CD14-positive monocyte (primary cell): ENCODE measurements at regions not wholly inside any gene's neighbourhood (a gene's known extent, or its start where the extent isn't known, plus 50 kb on each side); places are given as distances from the start of the nearest gene placed in this dataset.

Experiments used
- DNase-seq, 3 donors: peaks; one replicate each; pipeline ENCODE4 v3.0.0-alpha.2; 2011 to 2022
- H2AFZ ChIP-seq: 2 replicates; pipeline ENCODE4 v1.6.0; 2012; ENCODE audit warnings: mild to moderate bottlenecking, low read depth, low read length, inconsistent platforms; ENCODE audit not compliant: insufficient read depth, poor library complexity, severe bottlenecking
- H3K27ac ChIP-seq, 2 donors: 1 replicate in 1 of 2; 2 replicates in 1 of 2; pipeline ENCODE4 v1.5.1; 2012 to 2013; ENCODE audit warnings: low read length in 2 of 2, control low read depth in 1 of 2, inconsistent platforms in 1 of 2, low read depth in 1 of 2, mild to moderate bottlenecking in 1 of 2
- H3K27me3 ChIP-seq, 2 donors: one replicate each; pipeline versions ENCODE4 v1.6.0 to v1.6.1; 2011 to 2013; ENCODE audit warnings: low read length in 2 of 2; ENCODE audit not compliant: control insufficient read depth in 2 of 2, insufficient read depth in 2 of 2
- H3K36me3 ChIP-seq, 2 donors: replicated peaks in 1 of 2; 1 replicate in 1 of 2; 2 replicates in 1 of 2; pipeline versions ENCODE4 v1.5.1 to v1.6.1; 2012 to 2013; ENCODE audit warnings: low read length in 2 of 2, control low read depth in 1 of 2, inconsistent platforms in 1 of 2, mild to moderate bottlenecking in 1 of 2; ENCODE audit not compliant: insufficient read depth in 2 of 2, control insufficient read depth in 1 of 2
- H3K4me1 ChIP-seq, 2 donors: 1 replicate in 1 of 2; 2 replicates in 1 of 2; pipeline versions ENCODE4 v1.5.1 to v1.6.1; 2012 to 2013; ENCODE audit warnings: low read length in 2 of 2, control low read depth in 1 of 2, inconsistent platforms in 1 of 2, mild to moderate bottlenecking in 1 of 2, moderate library complexity in 1 of 2; ENCODE audit not compliant: insufficient read depth in 2 of 2, control insufficient read depth in 1 of 2
- H3K4me2 ChIP-seq: replicated peaks from 2 replicates; pipeline ENCODE3; 2012; ENCODE audit warnings: low read length, moderate library complexity, mild to moderate bottlenecking; ENCODE audit not compliant: poor library complexity, severe bottlenecking; ENCODE audit errors: extremely low read depth
- H3K4me3 ChIP-seq, 3 experiments: fragments of 200-600 bp in 1 of 3; sonication (generic) in 1 of 3; replicated peaks in 1 of 3; 1 replicate in 2 of 3; 2 replicates in 1 of 3; pipeline ENCODE4 v1.5.1; 2011 to 2013; ENCODE audit warnings: low read length in 3 of 3, mild to moderate bottlenecking in 3 of 3, control low read depth in 2 of 3, low read depth in 2 of 3, inconsistent platforms in 1 of 3, moderate library complexity in 1 of 3
- H3K79me2 ChIP-seq: 2 replicates; pipeline ENCODE4 v1.6.0; 2012; ENCODE audit warnings: mild to moderate bottlenecking, control low read depth, inconsistent platforms, low read length, moderate library complexity; ENCODE audit not compliant: insufficient read depth
- H3K9ac ChIP-seq: 2 replicates; pipeline ENCODE4 v1.6.0; 2017; ENCODE audit warnings: low read length, mild to moderate bottlenecking; ENCODE audit not compliant: insufficient read depth, poor library complexity, severe bottlenecking
- H3K9me3 ChIP-seq, 2 donors: replicated peaks in 1 of 2; 1 replicate in 1 of 2; 2 replicates in 1 of 2; pipeline versions ENCODE4 v1.5.1 to v1.6.1; 2012 to 2013; ENCODE audit warnings: low read length in 2 of 2, control low read depth in 1 of 2; ENCODE audit not compliant: control insufficient read depth in 1 of 2, insufficient read depth in 1 of 2
- H4K20me1 ChIP-seq: 2 replicates; pipeline ENCODE4 v1.6.0; 2012; ENCODE audit warnings: mild to moderate bottlenecking, low read length, control low read depth, moderate library complexity; ENCODE audit not compliant: insufficient read depth
- H3K27ac Mint-ChIP-seq, 7 donors: one replicate each; pipeline ENCODE4 v1.8.0; 2020; ENCODE audit warnings: mild to moderate bottlenecking in 7 of 7, mixed read lengths in 7 of 7, moderate library complexity in 6 of 7, inconsistent platforms in 2 of 7
- H3K27me3 Mint-ChIP-seq, 3 donors: one replicate each; pipeline ENCODE4 v1.8.0; 2021 to 2022; ENCODE audit warnings: low read depth in 3 of 3, mild to moderate bottlenecking in 3 of 3, mixed read lengths in 3 of 3, moderate library complexity in 3 of 3, inconsistent platforms in 1 of 3
- H3K36me3 Mint-ChIP-seq, 2 donors: one replicate each; pipeline ENCODE4 v1.8.0; 2020; ENCODE audit warnings: mixed read lengths in 2 of 2, inconsistent platforms in 1 of 2, mild to moderate bottlenecking in 1 of 2
- H3K4me1 Mint-ChIP-seq: one replicate; pipeline ENCODE4 v1.8.0; 2020; ENCODE audit warnings: mild to moderate bottlenecking, mixed read lengths
- H3K4me3 Mint-ChIP-seq, 2 donors: one replicate each; pipeline ENCODE4 v1.8.0; 2020; ENCODE audit warnings: mild to moderate bottlenecking in 2 of 2, mixed read lengths in 2 of 2, moderate library complexity in 1 of 2
- H3K9me3 Mint-ChIP-seq, 7 donors: one replicate each; pipeline ENCODE4 v1.8.0; 2020 to 2022; ENCODE audit warnings: mixed read lengths in 7 of 7, mild to moderate bottlenecking in 6 of 7, moderate library complexity in 6 of 7, inconsistent platforms in 2 of 7
- WGBS: methylation state at CpG from one replicate; pipeline ENCODE4 v1.1.5; 2013; ENCODE audit warnings: missing lambda C conversion rate; ENCODE audit not compliant: insufficient coverage; 5-methylcytosine and 5-hydroxymethylcytosine counted together
- intact Hi-C, 2 donors: fragments of 100-400 bp; cut with micrococcal nuclease; formaldehyde crosslinking; loops; one replicate each; pipeline versions ENCODE4 v1.15.0 to v1.15.1; 2023
- TF ChIP-seq, protein P1 (sequence below): fragments of 200-600 bp; IDR thresholded peaks from one replicate; pipeline ENCODE4 v1.8.0; 2022; ENCODE audit warnings: antibody characterized with exemption, mild to moderate bottlenecking

DNA sequence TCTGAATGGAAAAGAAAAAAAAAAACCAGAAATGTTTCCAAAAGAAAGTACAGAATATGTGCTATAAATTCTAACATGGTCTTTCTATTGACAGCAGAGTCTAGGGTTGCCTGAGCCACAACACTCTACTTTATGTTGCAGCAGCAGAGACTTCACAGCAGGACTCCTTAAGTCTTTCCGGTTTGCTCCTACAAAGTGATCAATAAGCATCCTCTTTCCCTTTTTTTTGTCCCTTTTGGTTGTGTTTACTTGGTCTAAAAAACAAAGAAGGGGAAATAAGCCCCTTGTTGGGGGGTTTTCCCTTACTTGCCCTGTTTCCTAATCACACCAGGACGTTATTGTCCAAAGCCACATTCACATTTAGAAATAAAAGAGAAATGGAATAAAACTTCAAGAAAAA lies 163.1 kb upstream of the MPPED2 start:
- Mint-ChIP-seq H3K9me3 (peaks cover 0 to 7% (median 3%) of the 10 kb centered on the region in 7 donors), H3K36me3 (no peaks in the 10 kb centered on the region), H3K27me3 (no peaks in the 10 kb centered on the region), H3K4me1 (no peaks in the 10 kb centered on the region), H3K4me3 (no peak overlapping the region), H3K27ac (no peak overlapping the region)
- intact Hi-C loops = no loop called here
- H3K4me3 ChIP-seq = no peak overlapping the region
- H3K27ac ChIP-seq = no peak overlapping the region
- no peak overlapping the region for H3K9ac ChIP-seq
- no peaks in the 10 kb centered on the region for H3K36me3 ChIP-seq
- no peaks in the 10 kb centered on the region for H3K9me3 ChIP-seq
- H3K27me3 ChIP-seq = no peaks in the 10 kb centered on the region
- H2AFZ ChIP-seq = no peak overlapping the region
- DNase-seq = no peak
- H4K20me1 ChIP-seq = no peaks in the 10 kb centered on the region
- H3K4me2 ChIP-seq = no peak overlapping the region
- no peaks in the 10 kb centered on the region for H3K4me1 ChIP-seq
- TF ChIP-seq, protein P1, sequence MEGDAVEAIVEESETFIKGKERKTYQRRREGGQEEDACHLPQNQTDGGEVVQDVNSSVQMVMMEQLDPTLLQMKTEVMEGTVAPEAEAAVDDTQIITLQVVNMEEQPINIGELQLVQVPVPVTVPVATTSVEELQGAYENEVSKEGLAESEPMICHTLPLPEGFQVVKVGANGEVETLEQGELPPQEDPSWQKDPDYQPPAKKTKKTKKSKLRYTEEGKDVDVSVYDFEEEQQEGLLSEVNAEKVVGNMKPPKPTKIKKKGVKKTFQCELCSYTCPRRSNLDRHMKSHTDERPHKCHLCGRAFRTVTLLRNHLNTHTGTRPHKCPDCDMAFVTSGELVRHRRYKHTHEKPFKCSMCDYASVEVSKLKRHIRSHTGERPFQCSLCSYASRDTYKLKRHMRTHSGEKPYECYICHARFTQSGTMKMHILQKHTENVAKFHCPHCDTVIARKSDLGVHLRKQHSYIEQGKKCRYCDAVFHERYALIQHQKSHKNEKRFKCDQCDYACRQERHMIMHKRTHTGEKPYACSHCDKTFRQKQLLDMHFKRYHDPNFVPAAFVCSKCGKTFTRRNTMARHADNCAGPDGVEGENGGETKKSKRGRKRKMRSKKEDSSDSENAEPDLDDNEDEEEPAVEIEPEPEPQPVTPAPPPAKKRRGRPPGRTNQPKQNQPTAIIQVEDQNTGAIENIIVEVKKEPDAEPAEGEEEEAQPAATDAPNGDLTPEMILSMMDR = no peak
- H3K79me2 ChIP-seq = no peaks in the 10 kb centered on the region
- WGBS = no CpG with 5 or more reads among the region's 2 CpGs

DNA sequence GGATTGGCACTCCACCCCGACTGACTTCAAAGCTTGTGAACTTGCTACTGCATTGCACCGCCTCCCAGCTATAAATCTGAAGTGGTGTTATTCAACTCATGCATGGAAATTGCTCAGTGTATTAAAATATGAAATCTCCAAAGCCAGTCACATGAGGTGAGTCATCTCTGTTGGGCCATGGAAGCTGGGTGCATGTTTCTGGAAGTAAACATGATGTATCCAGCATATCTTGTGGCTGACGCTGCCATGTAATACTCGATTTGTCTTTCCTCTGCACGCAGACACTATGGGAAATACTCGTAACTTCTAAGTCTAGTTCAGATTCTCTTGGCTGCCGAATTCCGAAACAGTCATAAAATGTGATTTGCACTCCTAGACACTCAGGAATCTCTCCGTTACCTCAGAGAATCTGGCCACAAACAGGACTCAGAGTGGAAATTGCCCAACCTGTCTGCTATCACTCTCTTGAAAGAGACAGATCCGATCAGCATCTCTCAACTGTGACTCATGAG lies 154.9 kb upstream of the MPPED2 start:
- H3K27me3 Mint-ChIP-seq = no peaks in the 10 kb centered on the region
- no peaks in the 10 kb centered on the region for H3K4me1 ChIP-seq
- H3K36me3 Mint-ChIP-seq = no peaks in the 10 kb centered on the region
- no peak overlapping the region for H3K27ac ChIP-seq
- H3K9ac ChIP-seq = no peak overlapping the region
- H3K27me3 ChIP-seq = no peaks in the 10 kb centered on the region
- H3K79me2 ChIP-seq = no peaks in the 10 kb centered on the region
- no peaks in the 10 kb centered on the region for H3K9me3 ChIP-seq
- no peak overlapping the region for H2AFZ ChIP-seq
- H3K4me3 ChIP-seq = no peak overlapping the region
- WGBS = 88% methylated on average over 8 of the region's 10 CpGs
- peaks cover 0 to 3% (median 1%) of the 10 kb centered on the region in 7 donors for H3K9me3 Mint-ChIP-seq
- H4K20me1 ChIP-seq = no peaks in the 10 kb centered on the region
- intact Hi-C loops = no loop called here
- no peak overlapping the region for H3K4me2 ChIP-seq
- no peaks in the 10 kb centered on the region for H3K36me3 ChIP-seq
- TF ChIP-seq, protein P1 = no peak
- H3K4me3 Mint-ChIP-seq = no peak overlapping the region
- H3K27ac Mint-ChIP-seq = no peak overlapping the region
- no peak for DNase-seq
- no peaks in the 10 kb centered on the region for H3K4me1 Mint-ChIP-seq
